ENCODE measurements at regions not wholly inside any gene's neighbourhood (a gene's known extent, or its start where the extent isn't known, plus 50 kb on each side); places are given as distances from the start of the nearest gene placed in this dataset.

- ChIA-PET POLR2A (no interaction called here), CTCF (no interaction called here)
- Mint-ChIP-seq H3K36me3 (ENCODE audit: insufficient read depth, unreplicated experiment) (no peaks in the 10 kb centered on the region), H3K4me1 (ENCODE audit: low read depth, unreplicated experiment) (peaks cover 30% of the 10 kb centered on the region), H3K4me3 (ENCODE audit: unreplicated experiment) (no peak overlapping the region), H3K27ac (ENCODE audit: unreplicated experiment) (no peak overlapping the region), H3K27me3 (ENCODE audit: insufficient read depth, unreplicated experiment) (no peaks in the 10 kb centered on the region), H3K9me3 (ENCODE audit: unreplicated experiment) (peaks cover 5% of the 10 kb centered on the region)
- TF ChIP-seq CTCF (IDR thresholded peaks at IDR 0.05; ENCODE audit: insufficient read depth in 1 of 2, low read depth in 1 of 2, low read length in 1 of 2, severe bottlenecking in 1 of 2, unreplicated experiment in 1 of 2) = no peak
- intact Hi-C loops (cut with micrococcal nuclease; ENCODE audit: unreplicated experiment) = no loop called here
- Histone ChIP-seq H3K4me3 (ENCODE audit: low read depth, low read length) (no peak overlapping the region), H3K36me3 (ENCODE audit: control insufficient read depth, insufficient read depth, low read length) (no peaks in the 10 kb centered on the region), H3K4me1 (peaks cover 30% of the 10 kb centered on the region), H3K27me3 (replicated peaks; ENCODE audit: control insufficient read depth, insufficient read depth, low read length) (no peaks in the 10 kb centered on the region), H3K9me3 (peaks cover 3% of the 10 kb centered on the region; the same call in 1 of the 2 replicates)
- BruUV-seq (replicated peaks) = no TSS peak
- no peak for DNase-seq
Observed at GRCh38 chr13:34617473-34618083, 324.5 kb upstream of the NBEA start.

GRCh38 chr13:34618654-34619053, 323.4 kb upstream of the NBEA start:
- Histone ChIP-seq H3K4me3 (ENCODE audit: low read depth, low read length) (no peak overlapping the region), H3K9me3 (peaks cover 3% of the 10 kb centered on the region; the same call in 1 of the 2 replicates), H3K27me3 (replicated peaks; ENCODE audit: control insufficient read depth, insufficient read depth, low read length) (no peaks in the 10 kb centered on the region), H3K36me3 (ENCODE audit: control insufficient read depth, insufficient read depth, low read length) (no peaks in the 10 kb centered on the region), H3K4me1 (peaks cover 31% of the 10 kb centered on the region)
- BruUV-seq (replicated peaks) = no TSS peak
- Mint-ChIP-seq H3K4me1 (ENCODE audit: low read depth, unreplicated experiment) (peaks cover 31% of the 10 kb centered on the region), H3K36me3 (ENCODE audit: insufficient read depth, unreplicated experiment) (no peaks in the 10 kb centered on the region), H3K27ac (ENCODE audit: unreplicated experiment) (no peak overlapping the region), H3K27me3 (ENCODE audit: insufficient read depth, unreplicated experiment) (no peaks in the 10 kb centered on the region), H3K4me3 (ENCODE audit: unreplicated experiment) (no peak overlapping the region), H3K9me3 (ENCODE audit: unreplicated experiment) (no peaks in the 10 kb centered on the region)
- ChIA-PET CTCF (no interaction called here), POLR2A (no interaction called here)
- intact Hi-C loops (cut with micrococcal nuclease; ENCODE audit: unreplicated experiment) = no loop called here
- no peak for TF ChIP-seq CTCF (IDR thresholded peaks at IDR 0.05; ENCODE audit: insufficient read depth in 1 of 2, low read depth in 1 of 2, low read length in 1 of 2, severe bottlenecking in 1 of 2, unreplicated experiment in 1 of 2)
- DNase-seq = no peak

GRCh38 chr13:34619326-34619725, 322.7 kb upstream of the NBEA start:
- intact Hi-C loops (cut with micrococcal nuclease; ENCODE audit: unreplicated experiment) = no loop called here
- BruUV-seq (replicated peaks) = no TSS peak
- H3K36me3 Mint-ChIP-seq (ENCODE audit: insufficient read depth, unreplicated experiment) = no peaks in the 10 kb centered on the region
- Histone ChIP-seq H3K36me3 (ENCODE audit: control insufficient read depth, insufficient read depth, low read length) (no peaks in the 10 kb centered on the region), H3K27me3 (replicated peaks; ENCODE audit: control insufficient read depth, insufficient read depth, low read length) (no peaks in the 10 kb centered on the region), H3K4me1 (peaks cover 24% of the 10 kb centered on the region), H3K4me3 (ENCODE audit: low read depth, low read length) (no peak overlapping the region), H3K9me3 (no peaks in the 10 kb centered on the region; the same call in 1 of the 2 replicates)
- ChIA-PET POLR2A (no interaction called here), CTCF (no interaction called here)
- H3K27me3 Mint-ChIP-seq (ENCODE audit: insufficient read depth, unreplicated experiment) = no peaks in the 10 kb centered on the region
- peaks cover 31% of the 10 kb centered on the region for H3K4me1 Mint-ChIP-seq (ENCODE audit: low read depth, unreplicated experiment)
- DNase-seq = no peak
- TF ChIP-seq CTCF (IDR thresholded peaks at IDR 0.05; ENCODE audit: insufficient read depth in 1 of 2, low read depth in 1 of 2, low read length in 1 of 2, severe bottlenecking in 1 of 2, unreplicated experiment in 1 of 2) = no peak
- peaks cover 7% of the 10 kb centered on the region for H3K9me3 Mint-ChIP-seq (ENCODE audit: unreplicated experiment)
- H3K4me3 Mint-ChIP-seq (ENCODE audit: unreplicated experiment) = no peak overlapping the region
- H3K27ac Mint-ChIP-seq (ENCODE audit: unreplicated experiment) = no peak overlapping the region

Measured in Caco-2 (cell line).